Neural cell (in vitro differentiated cells): ENCODE measurements at regions not wholly inside any gene's neighbourhood (a gene's known extent, or its start where the extent isn't known, plus 50 kb on each side); places are given as distances from the start of the nearest gene placed in this dataset.

Experiments
- SMC3 ChIP-seq: fragments of 450-650 bp; conservative IDR thresholded peaks from 2 replicates; pipeline ENCODE4 v1.6.1; 2014; ENCODE audit warnings: antibody characterized with exemption, mild to moderate bottlenecking, moderate library complexity; ENCODE audit not compliant: poor library complexity
- TAF1 ChIP-seq: IDR thresholded peaks from 2 replicates; pipeline ENCODE4 v1.6.1; 2012; ENCODE audit warnings: low read depth

DNA sequence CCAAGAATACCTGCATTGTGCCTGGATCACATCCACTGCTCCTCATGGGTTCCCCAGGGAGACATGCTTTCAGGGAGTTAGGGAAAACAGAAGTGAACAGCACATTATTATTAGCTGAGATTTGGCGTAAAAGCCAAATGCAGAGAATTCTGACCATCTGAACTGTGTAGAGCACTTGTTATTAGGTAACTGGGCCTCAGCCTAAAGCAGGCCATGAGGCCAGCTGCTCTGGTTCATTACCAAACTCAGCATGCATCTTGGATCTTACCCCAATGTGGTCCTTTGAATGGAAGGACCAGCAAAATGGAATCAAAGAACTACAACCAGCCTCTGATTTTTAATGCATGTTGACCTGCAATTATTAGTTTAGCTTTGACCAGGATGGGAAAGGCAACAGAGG lies 322.3 kb downstream of the KCNS3 start:
- no peak for TF ChIP-seq TAF1
- no peak for TF ChIP-seq SMC3
